HEK293T (cell line): ENCODE measurements at regions not wholly inside any gene's neighbourhood (a gene's known extent, or its start where the extent isn't known, plus 50 kb on each side); places are given as distances from the start of the nearest gene placed in this dataset.

Source experiments
- CTCF ChIA-PET: fragments of 350-600 bp; formaldehyde crosslinking; extraction: SDS; loops from one replicate; lab custom pipeline; 2021; ENCODE audit warnings: antibody characterized with exemption, inconsistent platforms; lab: Yijun Ruan, JAX
- POLR2A ChIA-PET: fragments of 350-600 bp; formaldehyde crosslinking; extraction: SDS; loops from one replicate; lab custom pipeline; 2020; ENCODE audit warnings: antibody characterized with exemption, inconsistent platforms; lab: Yijun Ruan, JAX
- DNase-seq: peaks from one replicate; pipeline ENCODE4 v3.0.0; 2012; ENCODE audit warnings: mixed read lengths; ENCODE audit errors: extremely low spot score
- ARNT ChIP-seq: fragments of 450-650 bp; IDR thresholded peaks from 2 replicates; pipeline ENCODE4 v1.6.1; 2017; ENCODE audit warnings: mild to moderate bottlenecking
- BHLHE40 ChIP-seq: fragments of 450-650 bp; IDR thresholded peaks from 2 replicates; pipeline ENCODE4 v1.6.1; 2016; ENCODE audit warnings: mild to moderate bottlenecking, moderate library complexity, borderline replicate concordance
- CTBP1 ChIP-seq: fragments of 450-650 bp; IDR thresholded peaks from 2 replicates; pipeline ENCODE4 v1.6.1; 2016; ENCODE audit warnings: borderline replicate concordance
- ELF4 ChIP-seq: fragments of 450-650 bp; IDR thresholded peaks from 2 replicates; pipeline ENCODE4 v1.6.1; 2017; ENCODE audit warnings: antibody characterized with exemption
- FOXA1 ChIP-seq: fragments of 450-650 bp; IDR thresholded peaks from 2 replicates; pipeline ENCODE4 v1.6.1; 2016; ENCODE audit warnings: mild to moderate bottlenecking
- FOXK2 ChIP-seq: fragments of 450-650 bp; IDR thresholded peaks from 2 replicates; pipeline ENCODE4 v1.6.1; 2016; ENCODE audit warnings: mild to moderate bottlenecking
- FOXM1 ChIP-seq: fragments of 450-650 bp; IDR thresholded peaks from 2 replicates; pipeline ENCODE4 v1.6.1; 2017; ENCODE audit warnings: mild to moderate bottlenecking, borderline replicate concordance
- HDGF ChIP-seq: fragments of 450-650 bp; IDR thresholded peaks from 2 replicates; pipeline ENCODE4 v1.6.1; 2017; ENCODE audit warnings: antibody characterized with exemption, borderline replicate concordance
- L3MBTL2 ChIP-seq: fragments of 450-650 bp; conservative IDR thresholded peaks from 2 replicates; pipeline ENCODE4 v1.6.1; 2016; ENCODE audit warnings: mild to moderate bottlenecking
- LEF1 ChIP-seq: fragments of 450-650 bp; IDR thresholded peaks from 2 replicates; pipeline ENCODE4 v1.6.1; 2017; ENCODE audit warnings: mild to moderate bottlenecking, borderline replicate concordance
- NFRKB ChIP-seq: fragments of 450-650 bp; IDR thresholded peaks from 2 replicates; pipeline ENCODE4 v1.6.1; 2016; ENCODE audit warnings: mild to moderate bottlenecking, moderate library complexity
- SP1 ChIP-seq: fragments of 450-650 bp; IDR thresholded peaks from 2 replicates; pipeline ENCODE4 v1.6.1; 2017
- SUZ12 ChIP-seq: fragments of 450-650 bp; IDR thresholded peaks from 2 replicates; pipeline ENCODE4 v1.6.1; 2016; ENCODE audit warnings: mild to moderate bottlenecking
- TARDBP ChIP-seq: fragments of 450-650 bp; IDR thresholded peaks from 2 replicates; pipeline ENCODE4 v1.6.1; 2016
- ZNF384 ChIP-seq: fragments of 450-650 bp; IDR thresholded peaks from 2 replicates; pipeline ENCODE4 v1.6.1; 2016
- TF ChIP-seq, protein P1 (sequence below): fragments of 450-650 bp; IDR thresholded peaks from 2 replicates; pipeline ENCODE4 v1.6.1; 2016

DNA sequence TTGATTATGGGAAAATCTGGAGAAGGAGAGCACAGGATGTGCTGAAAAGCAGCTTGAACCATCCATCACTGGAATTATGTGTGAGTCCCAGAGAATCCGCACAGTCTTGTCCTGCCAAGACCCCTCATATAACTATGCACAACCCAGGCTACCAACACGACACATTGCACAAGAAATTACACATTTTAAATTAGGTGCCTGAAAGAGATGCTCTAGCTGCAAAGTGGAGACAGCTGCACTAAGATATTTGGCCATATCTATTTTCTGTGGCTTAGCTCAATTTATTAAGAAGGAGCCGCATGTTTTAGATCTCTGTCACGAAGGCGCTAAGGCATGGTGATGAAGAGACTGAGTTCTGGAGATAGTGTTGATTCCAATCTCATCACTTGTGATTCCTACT is 1308.4 kb downstream of the CDH8 start:
- no peak for DNase-seq
- CTCF ChIA-PET = no interaction called here
- TF ChIP-seq BHLHE40 = no peak
- no peak for TF ChIP-seq LEF1
- no peak for TF ChIP-seq ELF4
- TF ChIP-seq CTBP1 = no peak
- POLR2A ChIA-PET = no interaction called here

DNA sequence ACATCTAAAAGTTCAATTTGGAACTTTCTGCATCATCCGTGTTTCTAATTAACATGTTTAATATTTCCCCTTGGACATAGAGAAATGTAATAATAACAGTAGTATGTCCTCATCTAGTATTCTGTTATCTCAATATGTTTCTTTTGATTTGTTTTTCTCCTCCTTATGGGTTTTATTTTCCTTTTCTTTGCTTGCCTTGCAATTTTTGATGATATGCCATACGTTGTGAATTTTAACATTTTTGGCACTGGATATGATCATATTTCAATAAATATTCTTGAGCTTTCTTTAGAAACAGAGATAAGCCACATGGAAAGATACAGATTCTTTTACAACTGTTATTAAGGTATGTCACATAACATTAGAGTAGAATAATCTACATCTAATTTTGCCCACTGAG is 1316.2 kb downstream of the CDH8 start:
- TF ChIP-seq CTBP1 = no peak
- TF ChIP-seq FOXA1 = no peak
- TF ChIP-seq SP1 = no peak
- no peak for TF ChIP-seq HDGF
- TF ChIP-seq, protein P1, sequence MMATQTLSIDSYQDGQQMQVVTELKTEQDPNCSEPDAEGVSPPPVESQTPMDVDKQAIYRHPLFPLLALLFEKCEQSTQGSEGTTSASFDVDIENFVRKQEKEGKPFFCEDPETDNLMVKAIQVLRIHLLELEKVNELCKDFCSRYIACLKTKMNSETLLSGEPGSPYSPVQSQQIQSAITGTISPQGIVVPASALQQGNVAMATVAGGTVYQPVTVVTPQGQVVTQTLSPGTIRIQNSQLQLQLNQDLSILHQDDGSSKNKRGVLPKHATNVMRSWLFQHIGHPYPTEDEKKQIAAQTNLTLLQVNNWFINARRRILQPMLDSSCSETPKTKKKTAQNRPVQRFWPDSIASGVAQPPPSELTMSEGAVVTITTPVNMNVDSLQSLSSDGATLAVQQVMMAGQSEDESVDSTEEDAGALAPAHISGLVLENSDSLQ = no peak
- no peak for TF ChIP-seq BHLHE40
- no peak for TF ChIP-seq TARDBP
- no peak for TF ChIP-seq FOXK2
- no peak for TF ChIP-seq FOXM1
- no peak for TF ChIP-seq NFRKB
- no peak for TF ChIP-seq L3MBTL2
- TF ChIP-seq ARNT = no peak
- no peak for TF ChIP-seq ZNF384
- no peak for TF ChIP-seq ELF4
- no peak for TF ChIP-seq SUZ12
- no peak for TF ChIP-seq LEF1
- no peak for DNase-seq
- CTCF ChIA-PET = no interaction called here
- POLR2A ChIA-PET = no interaction called here

DNA sequence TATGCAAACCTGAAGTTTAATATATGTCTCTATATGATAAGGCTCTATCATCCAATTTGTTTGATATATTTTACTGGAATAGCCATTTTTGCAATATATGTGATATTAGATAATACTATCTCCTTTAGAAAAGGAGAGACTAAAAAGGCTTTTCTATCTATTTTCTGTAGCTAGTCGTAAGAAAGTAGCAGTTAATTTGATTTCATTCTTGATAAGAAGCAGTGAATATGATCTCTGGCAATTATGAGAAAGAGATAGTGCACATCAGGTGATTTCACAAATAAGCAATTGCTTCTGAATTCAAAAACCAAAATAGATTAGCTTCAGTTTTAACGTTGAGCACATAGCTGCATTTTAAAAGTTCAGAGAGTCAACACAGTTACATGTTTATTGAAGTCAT is 1318.4 kb downstream of the CDH8 start:
- ChIA-PET CTCF (no interaction called here), POLR2A (no interaction called here)
- no peak for DNase-seq
- TF ChIP-seq TARDBP (no peak), SP1 (no peak), FOXK2 (no peak), ARNT (no peak), NFRKB (no peak), LEF1 (no peak), FOXA1 (no peak), ZNF384 (no peak), FOXM1 (no peak), ELF4 (no peak), CTBP1 (no peak), L3MBTL2 (no peak), SUZ12 (no peak), HDGF (no peak), BHLHE40 (no peak)
- TF ChIP-seq, protein P1 = no peak

DNA sequence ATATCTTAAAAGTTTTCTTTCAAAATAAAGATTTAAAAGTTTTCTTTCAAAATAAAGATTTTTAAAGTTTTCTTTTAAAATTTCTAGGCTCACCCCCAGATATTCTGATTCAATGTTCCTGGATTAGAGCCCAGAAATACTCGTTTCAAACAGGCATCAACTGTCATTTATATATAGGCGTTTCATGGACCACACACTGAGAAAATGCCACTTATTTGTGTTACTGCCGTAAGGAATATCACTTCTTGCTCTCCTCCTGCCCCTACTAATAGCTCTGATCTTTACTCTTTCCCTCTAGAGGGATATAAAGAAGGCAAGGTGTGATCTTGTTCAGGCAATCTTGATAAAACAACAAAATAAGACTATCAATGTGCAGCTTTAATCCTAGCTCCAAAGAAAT is 1324.1 kb downstream of the CDH8 start:
- POLR2A ChIA-PET = no interaction called here

DNA sequence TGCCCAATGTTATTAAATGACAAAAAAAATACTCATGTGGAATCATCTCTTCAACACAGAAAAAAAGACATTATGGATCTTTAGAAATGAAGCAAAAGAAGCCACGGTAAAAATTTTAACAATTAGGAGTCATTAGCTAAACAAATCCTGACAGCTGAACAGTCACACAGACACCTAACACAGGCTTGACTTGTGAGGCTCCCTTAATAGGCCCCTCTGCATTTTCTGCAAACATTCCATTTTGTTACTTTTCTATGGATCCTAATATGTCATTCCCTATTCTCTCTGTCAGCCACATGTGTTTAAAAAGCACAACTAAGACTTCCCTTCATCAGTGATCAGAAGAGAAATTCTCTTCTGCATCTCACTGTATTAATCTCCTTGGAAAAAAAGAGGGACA is 1331.5 kb downstream of the CDH8 start:
- no peak for TF ChIP-seq FOXA1
- TF ChIP-seq TARDBP = no peak
- TF ChIP-seq BHLHE40 = no peak
- TF ChIP-seq L3MBTL2 = no peak
- TF ChIP-seq SP1 = no peak
- no peak for TF ChIP-seq ELF4
- no peak for TF ChIP-seq LEF1
- TF ChIP-seq NFRKB = no peak
- TF ChIP-seq ZNF384 = no peak
- TF ChIP-seq CTBP1 = no peak
- TF ChIP-seq SUZ12 = no peak
- TF ChIP-seq, protein P1 = no peak
- no peak for TF ChIP-seq HDGF
- TF ChIP-seq ARNT = no peak
- TF ChIP-seq FOXM1 = no peak
- no peak for TF ChIP-seq FOXK2
- POLR2A ChIA-PET = no interaction called here
- no peak for DNase-seq
- CTCF ChIA-PET = no interaction called here

More for the DNA sequence above, 1324.1 kb downstream of the CDH8 start:
- no peak for DNase-seq
- no peak for TF ChIP-seq FOXM1
- TF ChIP-seq L3MBTL2 = no peak
- no peak for TF ChIP-seq ARNT
- no peak for TF ChIP-seq FOXA1
- no peak for TF ChIP-seq HDGF
- no peak for TF ChIP-seq CTBP1
- no peak for TF ChIP-seq ZNF384
- TF ChIP-seq SP1 = no peak
- TF ChIP-seq NFRKB = no peak
- TF ChIP-seq, protein P1 = no peak
- TF ChIP-seq BHLHE40 = no peak
- TF ChIP-seq FOXK2 = no peak
- no peak for TF ChIP-seq SUZ12
- no peak for TF ChIP-seq ELF4
- TF ChIP-seq TARDBP = no peak
- no peak for TF ChIP-seq LEF1
- CTCF ChIA-PET = no interaction called here
